ENCODE measurements at regions not wholly inside any gene's neighbourhood (a gene's known extent, or its start where the extent isn't known, plus 50 kb on each side); places are given as distances from the start of the nearest gene placed in this dataset.

DNA sequence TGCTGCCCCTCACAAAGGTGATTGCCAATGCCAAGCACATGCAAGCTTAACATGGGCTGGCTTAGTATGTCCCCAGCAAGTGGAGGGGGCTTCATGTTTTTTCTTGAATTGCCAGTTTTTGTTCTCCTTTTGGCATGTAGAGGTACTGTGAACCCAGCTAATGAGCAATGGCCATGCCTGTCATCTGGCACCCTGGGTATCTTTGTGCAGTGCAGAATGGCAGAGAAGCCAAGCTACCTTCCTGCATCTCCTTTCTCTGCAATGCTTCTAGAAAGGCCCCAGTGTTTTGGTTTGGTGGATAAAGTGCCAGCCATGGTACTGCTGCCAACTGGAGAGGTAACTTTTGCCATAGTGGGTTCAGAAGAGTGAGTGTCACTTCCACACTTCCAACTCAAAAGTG is 576.9 kb downstream of the CMPK2 start:
- TF ChIP-seq POLR2A (IDR thresholded peaks at IDR 0.05; ENCODE audit: control extremely low read depth in 1 of 2, low read depth in 2 of 2, low read length in 2 of 2): no peak
- TF ChIP-seq JUND (IDR thresholded peaks at IDR 0.05; ENCODE audit: low read length): no peak

Data from H1 (cell line).